NCI-H446 treated with DMSO at 0.1 percent for 48 hours (cell line): ENCODE measurements at regions not wholly inside any gene's neighbourhood (a gene's known extent, or its start where the extent isn't known, plus 50 kb on each side); places are given as distances from the start of the nearest gene placed in this dataset.
"Not testable (repeated sequence)": the region's sequence is repeated elsewhere in the genome, so short reads cannot be mapped to it uniquely, and the experiment has no call there.

Experiments used
- DNase-seq: peaks from one replicate; lab custom pipeline; 2025; lab: John Stamatoyannopoulos, UW

GRCh38 chr20:47983642-47984041, 198.4 kb upstream of the SULF2 start:
- not testable (repeated sequence) for DNase-seq

- DNase-seq, result no peak
Observed at GRCh38 chr20:47982574-47983360, 197.5 kb upstream of the SULF2 start.

GRCh38 chr20:47981222-47981621, 195.9 kb upstream of the SULF2 start:
- no peak for DNase-seq

GRCh38 chr20:47980336-47981177, 195.3 kb upstream of the SULF2 start:
- DNase-seq, result no peak

DNA sequence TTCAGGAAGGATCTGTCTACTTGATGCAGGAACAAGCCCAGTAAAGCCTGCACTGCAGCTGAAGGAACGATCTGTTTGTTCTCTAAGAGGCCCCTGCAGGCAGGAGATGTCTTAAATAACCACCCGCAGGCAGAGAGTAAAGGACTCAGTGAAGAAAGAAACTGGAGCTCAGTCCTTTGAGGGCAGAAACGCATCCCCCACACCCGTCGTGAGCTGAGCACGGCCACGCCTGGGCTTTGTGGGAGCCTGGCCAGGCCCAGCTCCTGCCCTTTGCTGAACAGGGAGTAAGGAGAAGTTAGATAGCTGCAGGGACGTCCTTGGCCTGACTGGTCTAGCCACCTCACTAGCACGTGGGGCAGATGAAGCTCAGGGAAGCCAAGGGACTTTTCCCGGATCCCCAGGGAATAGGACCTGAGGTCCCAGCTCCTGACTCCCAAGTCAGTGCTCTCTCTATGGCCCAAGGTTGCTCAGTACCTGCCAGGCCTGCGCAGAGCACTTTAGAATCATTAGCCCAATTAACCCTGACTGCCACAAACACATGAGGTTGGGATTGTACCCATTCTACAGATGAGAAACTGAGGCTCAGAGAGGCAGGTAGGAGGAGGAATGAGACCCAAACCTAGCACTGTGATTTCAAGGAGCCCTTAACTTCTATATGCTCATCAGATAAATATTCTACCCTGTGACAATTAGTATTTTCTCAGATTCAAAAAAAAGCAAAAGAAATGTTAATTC, 194.2 kb upstream of the SULF2 start:
- not testable (repeated sequence) for DNase-seq

- DNase-seq, result not testable (repeated sequence)
Observed at GRCh38 chr20:47978428-47979120, 193.3 kb upstream of the SULF2 start.

- DNase-seq, result not testable (repeated sequence)
Observed at GRCh38 chr20:47977789-47978252, 192.5 kb upstream of the SULF2 start.

DNA sequence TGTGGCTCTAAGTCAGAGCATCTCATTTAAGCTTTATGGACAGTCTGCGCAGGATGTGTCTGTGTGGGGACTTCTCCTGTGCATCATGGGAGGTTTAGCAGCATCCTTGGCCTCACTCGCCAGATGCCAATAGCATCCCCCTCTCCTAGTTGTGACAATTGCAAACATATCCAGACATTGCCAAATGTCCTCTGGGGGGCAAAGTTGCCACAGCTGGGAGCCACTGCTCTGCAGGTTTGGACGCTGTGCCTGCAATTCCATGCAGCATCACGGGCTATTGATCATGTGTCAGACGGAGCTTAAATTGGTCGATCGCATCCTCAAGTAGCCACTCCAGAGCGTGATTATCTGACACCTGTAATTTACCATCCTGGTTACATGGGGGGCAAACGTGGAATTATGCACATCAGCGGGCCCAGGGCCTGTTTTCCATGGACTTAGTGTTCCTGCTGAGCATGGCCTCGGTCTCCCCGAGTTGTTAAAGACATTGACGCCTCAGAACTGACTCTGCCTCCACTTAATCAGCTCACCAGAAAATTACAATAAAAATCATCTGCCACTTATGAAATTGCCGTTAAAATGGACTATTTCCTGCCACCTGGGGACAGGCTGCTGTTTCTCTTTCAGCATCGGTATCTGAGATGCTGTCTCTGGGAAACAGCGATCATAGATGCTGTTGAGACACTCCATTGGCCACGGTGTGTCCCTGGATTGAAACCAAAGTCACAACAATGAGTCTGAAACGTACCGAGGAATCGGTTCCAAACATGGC, 191.9 kb upstream of the SULF2 start:
- not testable (repeated sequence) for DNase-seq

DNA sequence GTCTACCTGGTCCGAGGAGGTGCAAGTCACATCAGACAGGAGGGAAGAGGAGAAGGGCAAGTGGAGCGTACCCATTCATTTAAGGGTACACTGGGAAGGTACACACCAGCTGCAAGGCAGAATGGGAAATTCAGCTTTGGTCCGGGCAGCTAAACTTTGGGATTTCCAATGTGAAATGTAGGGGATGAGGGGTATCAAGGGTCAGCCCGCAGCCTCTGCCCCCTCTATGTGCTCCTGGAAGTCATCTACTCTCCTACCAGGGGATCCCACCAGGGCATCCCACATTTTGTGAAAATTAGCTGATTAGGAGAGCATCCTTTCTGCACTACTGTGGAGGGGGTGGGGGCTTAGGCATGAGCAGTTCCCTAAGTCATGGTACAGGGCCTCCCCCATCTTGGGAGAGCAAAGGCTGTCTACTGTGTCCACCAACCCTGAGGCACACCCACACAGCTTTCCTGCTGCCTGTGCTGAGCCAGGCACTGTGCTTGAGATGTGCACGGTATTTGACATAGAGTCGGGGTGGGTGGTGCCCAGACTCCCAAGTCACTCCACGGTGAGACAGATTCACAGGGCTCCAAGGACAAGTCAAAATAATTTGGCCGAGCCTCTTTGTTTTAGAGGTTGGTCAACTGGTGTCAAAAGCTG, 189.1 kb upstream of the SULF2 start:
- no peak for DNase-seq

- no peak for DNase-seq
Observed at GRCh38 chr20:47973519-47974233, 188.4 kb upstream of the SULF2 start.

- DNase-seq, result no peak
Observed at GRCh38 chr20:47972916-47973309, 187.6 kb upstream of the SULF2 start.

DNA sequence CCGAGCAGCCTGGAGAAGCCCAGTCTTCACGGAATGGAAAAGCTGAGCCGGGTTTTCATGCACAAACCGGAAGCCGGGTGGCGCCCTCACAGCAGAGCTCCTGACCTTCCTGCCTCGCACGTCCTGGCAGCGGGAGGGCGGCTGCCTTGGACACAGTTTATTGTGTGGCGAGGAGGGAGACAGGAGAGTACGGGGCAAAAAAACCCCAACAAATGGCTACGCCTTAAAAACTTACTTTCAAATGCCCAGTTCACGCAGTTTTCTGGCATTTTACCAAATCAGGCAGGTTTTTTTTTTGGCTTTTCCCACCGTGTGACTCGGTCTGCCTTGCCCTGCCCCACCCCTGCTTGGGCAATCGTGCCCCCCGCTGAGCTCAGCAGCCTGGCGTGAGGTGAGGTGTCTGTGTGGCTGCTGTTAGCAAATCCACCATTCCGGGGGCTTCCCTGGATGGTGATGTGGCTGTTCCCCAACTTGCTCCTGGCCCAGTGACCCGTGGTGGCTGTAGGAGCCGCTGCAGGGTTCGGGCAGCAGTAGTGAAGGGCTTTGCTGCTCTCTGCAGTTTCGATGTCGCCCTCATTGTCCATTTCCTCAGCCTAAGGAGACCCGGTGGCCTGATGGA, 187.1 kb upstream of the SULF2 start:
- DNase-seq, result not testable (repeated sequence)

DNA sequence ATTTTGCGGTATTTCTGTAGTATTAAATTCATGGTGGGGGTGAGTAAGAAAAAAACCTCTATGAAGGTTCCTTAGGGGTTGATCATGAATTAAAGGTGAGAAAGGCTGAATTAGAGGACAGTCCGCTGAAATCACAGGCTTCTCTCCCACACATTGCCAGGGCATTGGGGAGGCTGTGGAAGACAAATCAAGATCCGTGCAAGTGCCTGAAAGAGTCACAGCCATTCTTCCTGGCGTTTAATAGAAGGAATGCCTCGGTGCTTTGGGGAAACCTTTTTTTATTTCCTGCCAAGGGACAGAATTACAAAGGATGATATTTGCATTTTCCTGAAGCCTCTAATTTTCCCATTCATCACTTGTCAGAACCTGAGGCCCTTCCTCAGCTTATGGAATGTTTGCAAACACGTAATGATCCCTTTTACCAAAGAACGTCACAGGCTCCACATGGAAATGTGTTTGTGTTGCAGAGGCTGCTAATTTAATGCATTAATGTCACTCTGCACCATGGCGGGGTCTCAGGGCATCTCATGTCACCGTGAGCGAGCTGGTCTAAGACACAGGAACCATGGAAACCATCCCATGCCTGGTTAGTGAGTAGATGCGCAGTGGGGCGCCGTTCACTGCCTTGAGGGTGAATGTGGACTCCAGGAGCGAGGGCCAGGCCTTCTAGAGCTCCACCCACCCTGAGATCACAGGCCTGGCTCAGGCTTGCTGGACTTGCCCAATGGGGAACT, 185.9 kb upstream of the SULF2 start:
- no peak for DNase-seq

DNA sequence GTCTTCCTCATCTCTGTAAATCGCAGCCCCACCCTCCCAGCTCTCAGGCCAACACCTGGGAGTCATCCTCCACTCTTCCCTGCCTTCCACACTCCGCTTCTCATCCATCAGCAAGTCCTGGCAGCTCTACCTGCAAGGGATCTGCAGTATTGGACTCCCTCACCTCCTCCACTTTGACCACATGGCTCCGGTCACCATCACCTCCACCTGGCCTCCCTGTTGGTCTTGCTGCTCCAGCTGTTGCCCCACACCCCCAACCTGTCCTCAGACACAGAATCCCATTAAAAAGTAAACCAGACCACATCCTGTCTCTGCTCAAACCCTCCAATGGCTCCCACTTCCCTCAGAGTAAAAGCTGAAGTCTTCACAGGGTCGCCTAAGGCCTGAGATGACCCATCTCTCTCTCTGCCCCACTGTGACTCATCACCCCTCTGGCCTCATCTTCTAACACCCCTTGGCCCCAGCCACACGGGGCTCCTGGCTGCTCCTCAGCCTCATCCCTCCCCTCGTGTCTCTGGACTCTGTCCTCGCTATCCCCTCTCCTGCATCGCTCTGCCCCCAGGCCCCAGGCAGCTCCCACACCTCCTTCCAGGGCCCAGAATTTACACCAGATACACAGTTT, 185.1 kb upstream of the SULF2 start:
- DNase-seq, result no peak

DNA sequence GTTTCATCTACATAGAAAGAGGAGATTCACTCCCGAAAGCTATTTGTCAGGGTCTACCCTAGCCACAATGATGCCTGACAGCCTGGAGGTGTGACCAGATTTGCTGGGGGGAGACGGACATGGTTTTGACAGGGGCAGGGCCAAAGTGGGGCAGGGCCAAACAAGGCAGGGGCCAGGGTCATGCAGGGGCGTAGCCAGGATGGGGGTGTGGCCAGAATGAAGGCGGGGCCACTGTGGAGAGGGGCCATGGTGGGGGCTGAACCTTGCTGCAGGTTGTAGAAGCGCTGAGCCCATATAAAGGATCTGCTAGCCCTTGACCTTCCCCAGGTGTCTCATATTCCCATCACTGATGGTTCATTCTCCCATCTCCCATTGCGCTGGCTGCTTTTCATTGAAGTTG, 184.1 kb upstream of the SULF2 start:
- DNase-seq, result no peak

GRCh38 chr20:47968541-47969310, 183.4 kb upstream of the SULF2 start:
- DNase-seq, result no peak

DNA sequence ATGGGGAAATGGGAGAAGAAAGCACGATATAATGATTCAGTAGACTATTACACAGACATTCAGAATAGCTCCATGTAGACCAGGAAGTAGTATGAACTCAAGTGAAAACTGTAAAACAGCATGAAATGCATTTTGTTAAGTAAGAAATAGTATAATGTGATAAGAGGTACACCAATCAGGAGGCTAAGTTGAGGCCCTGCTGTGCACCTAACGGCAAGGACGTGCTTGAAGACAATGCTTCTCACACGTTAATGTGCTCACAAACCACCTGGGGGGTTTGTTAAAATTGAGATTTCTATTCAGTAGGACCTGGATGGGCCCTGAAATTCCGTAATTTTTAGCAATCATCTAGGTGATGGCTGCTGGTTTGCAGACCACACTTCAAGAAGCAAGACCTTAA, 178.9 kb upstream of the SULF2 start:
- DNase-seq, result no peak
